GM12873 (cell line): ENCODE measurements at regions not wholly inside any gene's neighbourhood (a gene's known extent, or its start where the extent isn't known, plus 50 kb on each side); places are given as distances from the start of the nearest gene placed in this dataset.

Experiments
- CTCF ChIP-seq: IDR thresholded peaks from 2 replicates; pipeline ENCODE4 v1.5.1; 2012; ENCODE audit warnings: low read depth, mild to moderate bottlenecking, moderate library complexity, low read length, control low read depth; ENCODE audit not compliant: insufficient read depth; ENCODE audit errors: missing control alignments

GRCh38 chr5:57549566-57549965, 67.0 kb upstream of the ACTBL2 start:
- no peak for TF ChIP-seq CTCF

DNA sequence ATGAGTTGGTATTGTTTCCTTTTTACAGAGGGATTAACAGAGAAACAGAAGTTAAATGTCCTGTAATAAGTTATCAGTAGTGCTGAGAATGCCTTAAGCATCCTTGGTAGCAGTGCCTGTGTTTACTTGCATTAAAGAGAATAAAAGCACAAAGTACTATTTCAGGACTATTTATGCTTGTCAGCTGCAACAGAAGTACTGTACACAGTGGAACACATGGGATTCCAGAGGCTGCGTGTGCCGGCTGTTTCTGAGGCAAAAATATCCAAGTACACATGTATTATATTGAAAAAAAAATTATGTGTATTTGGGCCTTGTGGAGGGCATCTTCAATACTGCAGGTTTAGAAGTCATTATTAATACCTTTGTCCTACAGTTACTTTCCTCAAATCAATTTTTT, 58.2 kb upstream of the ACTBL2 start:
- TF ChIP-seq CTCF: no peak

DNA sequence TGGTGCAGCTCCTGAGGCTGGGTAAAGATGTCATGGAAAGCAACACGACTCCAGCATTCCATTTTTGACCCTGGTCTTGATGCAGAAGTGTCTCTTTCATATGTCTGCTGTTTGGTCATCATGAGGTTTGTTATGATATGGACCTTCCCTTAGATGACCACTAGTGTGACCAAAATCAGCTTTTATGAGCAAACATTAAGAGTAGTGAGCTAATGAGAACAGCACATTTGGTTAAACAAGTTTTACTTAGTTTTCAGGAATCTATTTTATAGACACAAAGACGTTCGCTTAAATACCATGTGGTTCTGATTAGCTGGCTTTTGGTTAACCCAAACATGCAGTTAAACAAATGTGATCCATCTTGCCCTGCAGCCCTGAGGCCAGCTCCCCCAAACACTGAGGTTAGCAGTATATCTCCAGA, 56.7 kb upstream of the ACTBL2 start:
- no peak for TF ChIP-seq CTCF

GRCh38 chr5:57538341-57538955, 55.8 kb upstream of the ACTBL2 start:
- no peak for TF ChIP-seq CTCF

GRCh38 chr5:57537811-57538210, 55.2 kb upstream of the ACTBL2 start:
- TF ChIP-seq CTCF: no peak

GRCh38 chr5:57532513-57533497, 50.2 kb upstream of the ACTBL2 start:
- no peak for TF ChIP-seq CTCF
